ENCODE measurements at regions not wholly inside any gene's neighbourhood (a gene's known extent, or its start where the extent isn't known, plus 50 kb on each side); places are given as distances from the start of the nearest gene placed in this dataset.

DNA sequence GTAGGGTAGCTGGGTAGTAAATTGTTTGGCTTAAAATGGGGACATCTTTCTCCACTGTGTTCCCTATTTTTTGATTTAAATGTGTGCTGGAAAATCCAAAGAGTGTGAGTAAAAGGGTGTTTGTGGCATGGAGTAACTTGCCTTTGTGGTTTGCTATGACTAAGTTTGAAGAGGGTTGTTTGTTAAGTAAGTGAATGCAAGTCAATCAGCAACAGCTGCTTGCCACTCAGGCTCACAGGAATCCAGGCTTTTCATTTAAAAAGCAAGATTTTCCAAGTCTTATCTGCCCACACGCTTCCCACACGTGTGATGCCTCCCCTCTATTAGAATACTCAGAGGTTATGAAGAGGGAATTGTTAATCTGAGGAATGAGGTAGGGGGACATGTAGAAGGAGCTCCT is 847.7 kb upstream of the RBFOX1 start:
- TF ChIP-seq ZNF384 (IDR thresholded peaks at IDR 0.05) (no peak), ELF4 (IDR thresholded peaks at IDR 0.05) (no peak), FOXA1 (IDR thresholded peaks at IDR 0.05) (no peak), NFRKB (IDR thresholded peaks at IDR 0.05) (no peak), SP1 (IDR thresholded peaks at IDR 0.05) (no peak), ARNT (IDR thresholded peaks at IDR 0.05) (no peak), FOXM1 (IDR thresholded peaks at IDR 0.05; ENCODE audit: borderline replicate concordance) (no peak)
